Fibroblast of mammary gland (primary cell): ENCODE measurements at regions not wholly inside any gene's neighbourhood (a gene's known extent, or its start where the extent isn't known, plus 50 kb on each side); places are given as distances from the start of the nearest gene placed in this dataset.

Experiments
- DNase-seq: peaks from one replicate; pipeline ENCODE4 v3.0.0-alpha.2; 2010; ENCODE audit warnings: low read depth
- H3K4me3 ChIP-seq: 2 replicates; pipeline ENCODE4 v1.5.1; 2011; ENCODE audit warnings: low read depth, mild to moderate bottlenecking, low read length, moderate library complexity; ENCODE audit not compliant: control insufficient read depth
- TF ChIP-seq, protein P1 (sequence below): conservative IDR thresholded peaks from 2 replicates; pipeline ENCODE4 v1.5.1; 2011; ENCODE audit warnings: low read depth, low read length, inconsistent platforms; ENCODE audit not compliant: control insufficient read depth, insufficient read depth

DNA sequence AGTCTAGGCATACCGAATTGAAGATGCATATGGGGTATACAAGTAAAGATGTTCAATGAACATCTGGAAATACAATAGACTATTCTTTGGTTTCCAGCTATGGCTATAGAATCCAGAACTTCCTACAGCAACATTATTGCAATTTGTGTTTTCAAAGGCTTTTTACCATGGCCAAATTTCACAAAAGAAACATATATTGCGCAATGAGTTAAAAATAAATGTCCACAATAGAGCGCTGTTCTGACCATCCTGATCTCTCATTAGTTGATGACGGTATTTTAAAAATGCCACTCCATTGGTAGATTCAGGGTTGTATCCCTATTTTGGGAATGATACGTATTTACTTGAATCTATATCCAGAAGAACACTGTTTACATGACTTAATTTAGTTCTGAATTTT lies 139.2 kb downstream of the LINC00632 start:
- no peak for DNase-seq
- TF ChIP-seq, protein P1, sequence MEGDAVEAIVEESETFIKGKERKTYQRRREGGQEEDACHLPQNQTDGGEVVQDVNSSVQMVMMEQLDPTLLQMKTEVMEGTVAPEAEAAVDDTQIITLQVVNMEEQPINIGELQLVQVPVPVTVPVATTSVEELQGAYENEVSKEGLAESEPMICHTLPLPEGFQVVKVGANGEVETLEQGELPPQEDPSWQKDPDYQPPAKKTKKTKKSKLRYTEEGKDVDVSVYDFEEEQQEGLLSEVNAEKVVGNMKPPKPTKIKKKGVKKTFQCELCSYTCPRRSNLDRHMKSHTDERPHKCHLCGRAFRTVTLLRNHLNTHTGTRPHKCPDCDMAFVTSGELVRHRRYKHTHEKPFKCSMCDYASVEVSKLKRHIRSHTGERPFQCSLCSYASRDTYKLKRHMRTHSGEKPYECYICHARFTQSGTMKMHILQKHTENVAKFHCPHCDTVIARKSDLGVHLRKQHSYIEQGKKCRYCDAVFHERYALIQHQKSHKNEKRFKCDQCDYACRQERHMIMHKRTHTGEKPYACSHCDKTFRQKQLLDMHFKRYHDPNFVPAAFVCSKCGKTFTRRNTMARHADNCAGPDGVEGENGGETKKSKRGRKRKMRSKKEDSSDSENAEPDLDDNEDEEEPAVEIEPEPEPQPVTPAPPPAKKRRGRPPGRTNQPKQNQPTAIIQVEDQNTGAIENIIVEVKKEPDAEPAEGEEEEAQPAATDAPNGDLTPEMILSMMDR = no peak
- no peak overlapping the region for H3K4me3 ChIP-seq

DNA sequence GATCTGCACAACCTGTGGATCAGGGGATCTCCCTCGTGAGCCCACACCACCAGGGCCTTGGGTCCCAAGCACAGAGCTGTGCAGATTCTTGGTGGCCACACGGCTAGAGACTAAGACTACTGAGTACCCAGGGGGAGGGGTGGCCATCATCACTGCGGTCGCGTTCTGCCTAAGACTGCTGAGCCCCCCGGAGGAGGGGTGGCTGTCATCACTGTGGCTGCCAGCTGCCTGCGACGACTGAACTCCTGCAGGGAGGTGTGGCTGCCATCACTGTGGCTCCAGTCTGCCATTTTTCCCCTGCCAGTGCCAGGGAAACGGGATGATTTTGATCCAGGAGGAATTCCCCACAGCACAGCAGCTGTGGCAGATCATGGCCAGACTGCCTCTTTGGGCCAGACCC lies 141.7 kb upstream of the SPANXB1 start:
- DNase-seq = no peak
- TF ChIP-seq, protein P1 = no peak
- no peak overlapping the region for H3K4me3 ChIP-seq

DNA sequence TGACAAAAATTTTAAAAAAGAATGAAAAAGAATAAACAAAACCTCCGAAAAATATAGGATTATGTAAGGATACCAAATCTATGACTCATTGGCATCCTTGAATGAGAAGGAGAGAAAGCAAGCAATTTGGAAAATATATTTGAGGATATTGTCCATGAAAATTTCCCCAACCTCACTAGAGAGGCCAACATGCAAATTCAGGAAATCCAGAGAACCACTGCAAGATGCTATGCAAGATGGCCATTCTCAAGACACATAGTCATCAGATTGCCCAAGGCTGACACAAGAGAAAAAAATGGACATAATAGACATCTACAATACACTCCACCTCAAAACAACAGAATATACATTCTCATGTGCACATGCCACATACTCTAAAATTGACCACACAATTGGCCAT lies 135.9 kb upstream of the SPANXB1 start:
- TF ChIP-seq, protein P1 = no peak
- no peak overlapping the region for H3K4me3 ChIP-seq
- no peak for DNase-seq

DNA sequence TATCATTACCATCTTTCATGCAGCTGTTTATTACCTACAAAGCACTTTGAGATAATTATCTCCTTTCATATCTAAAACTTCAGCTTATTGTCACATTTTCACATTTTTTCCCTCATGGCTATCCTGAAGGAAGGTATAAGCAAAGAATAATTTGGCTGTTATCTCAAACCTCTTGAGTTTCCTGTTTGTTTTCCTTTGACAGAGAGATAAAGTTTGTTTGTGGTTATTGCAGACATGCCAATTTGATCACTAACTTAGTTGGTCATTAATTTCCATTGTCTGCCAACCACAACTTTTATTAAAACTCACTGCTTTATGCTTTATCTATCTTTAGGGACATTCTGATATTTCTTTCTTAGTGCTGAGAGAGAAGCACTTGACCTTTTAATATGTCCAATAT lies 89.8 kb upstream of the SPANXB1 start:
- TF ChIP-seq, protein P1 = no peak
- DNase-seq = no peak
- no peak overlapping the region for H3K4me3 ChIP-seq

DNA sequence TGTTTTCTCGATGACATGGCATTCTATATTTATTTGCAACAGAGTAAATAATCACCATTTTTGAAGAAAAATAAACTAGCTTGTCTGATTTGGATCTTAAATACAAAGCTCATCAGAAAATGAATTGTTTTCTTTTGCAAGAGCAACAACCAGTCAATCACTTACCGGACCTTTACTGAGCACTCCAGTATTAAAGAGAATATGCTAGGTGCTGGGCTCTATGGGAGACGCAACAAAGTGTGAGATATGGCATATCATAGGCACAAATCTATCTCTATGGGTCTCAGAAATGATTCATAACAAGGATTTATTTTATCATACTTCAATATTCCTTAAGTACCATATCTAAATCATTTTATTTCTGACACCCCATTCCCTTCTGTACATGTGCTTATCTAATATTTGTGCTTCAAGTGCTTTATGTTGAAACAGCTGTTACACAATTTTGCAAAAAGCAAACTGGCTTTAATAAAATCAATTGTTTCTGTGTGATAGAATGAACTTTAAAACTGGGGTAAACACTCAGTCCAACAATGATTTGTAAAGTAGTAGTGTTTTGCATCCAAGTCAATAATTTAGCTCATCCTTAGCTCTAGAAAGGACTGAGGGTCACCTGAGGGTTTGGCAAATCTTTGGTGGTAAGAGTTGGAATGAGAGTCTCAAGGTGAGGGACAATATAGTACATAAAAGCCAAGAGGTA lies 88.4 kb upstream of the SPANXB1 start:
- no peak for DNase-seq
- TF ChIP-seq, protein P1 = no peak
- no peak overlapping the region for H3K4me3 ChIP-seq

DNA sequence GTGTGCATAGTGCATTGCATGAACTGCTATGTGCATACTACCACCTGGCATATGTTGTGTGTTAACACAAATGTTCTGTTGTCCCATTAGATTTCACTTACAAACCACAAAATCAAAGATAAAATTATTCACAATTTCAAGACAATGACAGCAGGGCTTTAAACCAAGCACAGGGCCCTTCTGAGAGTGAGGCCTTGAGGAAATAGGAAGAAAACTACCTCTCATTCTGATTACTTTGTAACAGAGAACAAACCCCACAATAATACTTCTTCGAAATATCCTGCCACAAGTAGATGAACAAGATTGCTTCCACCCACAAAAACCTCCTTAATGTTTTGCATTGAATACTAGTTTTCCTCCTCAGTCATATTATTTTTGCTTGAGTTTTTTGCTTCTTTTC lies 85.5 kb upstream of the SPANXB1 start:
- DNase-seq = no peak
- TF ChIP-seq, protein P1 = no peak

More for the DNA sequence above, 85.5 kb upstream of the SPANXB1 start:
- H3K4me3 ChIP-seq = no peak overlapping the region
